ENCODE measurements at regions not wholly inside any gene's neighbourhood (a gene's known extent, or its start where the extent isn't known, plus 50 kb on each side); places are given as distances from the start of the nearest gene placed in this dataset.
A peak's percentile ranks its signal among the peaks of the same experiment; 100 is the strongest.
"Not testable (repeated sequence)": the region's sequence is repeated elsewhere in the genome, so short reads cannot be mapped to it uniquely, and the experiment has no call there.

GRCh38 chr10:45564303-45564959 lies 108.1 kb downstream of the ZFAND4 start:
- ATAC-seq, result no peak

GRCh38 chr10:45561952-45562351 lies 110.6 kb downstream of the ZFAND4 start:
- ATAC-seq, result no peak

- no peak for ATAC-seq
Observed at GRCh38 chr10:45560262-45560661, 112.3 kb downstream of the ZFAND4 start.

- no peak for ATAC-seq
Observed at GRCh38 chr10:45558425-45558824, 114.1 kb downstream of the ZFAND4 start.

- ATAC-seq, result no peak
Observed at GRCh38 chr10:45557275-45557905, 115.2 kb downstream of the ZFAND4 start.

- ATAC-seq, result no peak
Observed at GRCh38 chr10:45555795-45556194, 116.8 kb downstream of the ZFAND4 start.

- ATAC-seq, result not testable (repeated sequence)
Observed at GRCh38 chr10:45555332-45555731, 117.2 kb downstream of the ZFAND4 start.

- ATAC-seq, result peak; percentile 78
Observed at GRCh38 chr10:45553613-45554012, 119.0 kb downstream of the ZFAND4 start.

- ATAC-seq, result no peak
Observed at GRCh38 chr10:45553155-45553554, 119.4 kb downstream of the ZFAND4 start.

GRCh38 chr10:45552476-45552875 lies 120.1 kb downstream of the ZFAND4 start:
- ATAC-seq, result no peak

GRCh38 chr10:45550903-45551786 lies 121.4 kb downstream of the ZFAND4 start:
- no peak for ATAC-seq

GRCh38 chr10:45548068-45548467 lies 124.5 kb downstream of the ZFAND4 start:
- no peak for ATAC-seq

- ATAC-seq, result no peak
Observed at GRCh38 chr10:45547207-45547606, 125.4 kb downstream of the ZFAND4 start.

- no peak for ATAC-seq
Observed at GRCh38 chr10:45545150-45545549, 127.4 kb downstream of the ZFAND4 start.

GRCh38 chr10:45544191-45544590 lies 128.4 kb downstream of the ZFAND4 start:
- ATAC-seq, result no peak

- ATAC-seq, result not testable (repeated sequence)
Observed at GRCh38 chr10:45541032-45541431, 131.5 kb downstream of the ZFAND4 start.

GRCh38 chr10:45540589-45540988 lies 132.0 kb downstream of the ZFAND4 start:
- not testable (repeated sequence) for ATAC-seq

GRCh38 chr10:45539569-45539968 lies 133.0 kb downstream of the ZFAND4 start:
- ATAC-seq, result not testable (repeated sequence)

- no peak for ATAC-seq
Observed at GRCh38 chr10:45534572-45534971, 138.0 kb downstream of the ZFAND4 start.

- no peak for ATAC-seq
Observed at GRCh38 chr10:45532480-45532879, 140.1 kb downstream of the ZFAND4 start.

GRCh38 chr10:45526309-45526905 lies 146.2 kb downstream of the ZFAND4 start:
- no peak for ATAC-seq

- ATAC-seq, result no peak
Observed at GRCh38 chr10:45520476-45520875, 146.5 kb downstream of the ALOX5 start.

- no peak for ATAC-seq
Observed at GRCh38 chr10:45518741-45519140, 144.7 kb downstream of the ALOX5 start.

Measured in esophagus mucosa (tissue), 1 donor.